ENCODE measurements at regions not wholly inside any gene's neighbourhood (a gene's known extent, or its start where the extent isn't known, plus 50 kb on each side); places are given as distances from the start of the nearest gene placed in this dataset.
"Not testable (repeated sequence)": the region's sequence is repeated elsewhere in the genome, so short reads cannot be mapped to it uniquely, and the experiment has no call there.

DNA sequence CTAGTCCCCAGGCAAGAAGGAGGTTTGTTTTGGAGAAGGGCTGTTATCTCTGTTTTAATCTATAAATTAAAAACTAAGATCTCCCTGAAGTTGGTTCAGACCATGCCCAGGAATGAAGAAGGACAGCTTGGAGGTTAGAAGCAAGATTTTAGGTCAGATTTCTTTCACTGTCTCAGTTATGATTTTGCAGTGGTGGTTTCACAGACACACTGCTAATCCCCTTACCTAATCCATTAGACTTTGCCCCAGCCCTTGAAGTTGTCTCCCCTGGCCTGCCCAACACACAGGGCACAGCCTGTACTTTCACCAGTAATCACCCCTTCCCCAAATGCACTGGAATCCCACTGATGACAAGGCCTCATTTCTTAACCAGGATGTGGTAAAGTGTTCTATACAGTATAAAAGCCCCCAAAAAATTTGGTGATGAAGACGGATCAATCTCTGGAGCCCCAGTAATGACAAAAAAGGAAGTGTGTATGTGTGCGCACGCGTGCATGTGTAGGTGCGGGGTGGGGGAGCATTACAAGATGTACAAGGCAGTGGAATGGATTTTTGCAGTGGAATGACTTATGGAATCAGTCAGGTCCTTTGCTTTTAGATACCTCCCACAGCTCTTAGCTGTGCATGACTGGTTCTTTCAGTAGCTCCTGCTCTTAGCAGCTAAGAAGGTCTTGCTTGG is 73.1 kb upstream of the TERB2 start:
- H3K4me3 ChIP-seq (replicated peaks; ENCODE audit: low read depth, low read length), result no peak overlapping the region
- TF ChIP-seq, protein P1, sequence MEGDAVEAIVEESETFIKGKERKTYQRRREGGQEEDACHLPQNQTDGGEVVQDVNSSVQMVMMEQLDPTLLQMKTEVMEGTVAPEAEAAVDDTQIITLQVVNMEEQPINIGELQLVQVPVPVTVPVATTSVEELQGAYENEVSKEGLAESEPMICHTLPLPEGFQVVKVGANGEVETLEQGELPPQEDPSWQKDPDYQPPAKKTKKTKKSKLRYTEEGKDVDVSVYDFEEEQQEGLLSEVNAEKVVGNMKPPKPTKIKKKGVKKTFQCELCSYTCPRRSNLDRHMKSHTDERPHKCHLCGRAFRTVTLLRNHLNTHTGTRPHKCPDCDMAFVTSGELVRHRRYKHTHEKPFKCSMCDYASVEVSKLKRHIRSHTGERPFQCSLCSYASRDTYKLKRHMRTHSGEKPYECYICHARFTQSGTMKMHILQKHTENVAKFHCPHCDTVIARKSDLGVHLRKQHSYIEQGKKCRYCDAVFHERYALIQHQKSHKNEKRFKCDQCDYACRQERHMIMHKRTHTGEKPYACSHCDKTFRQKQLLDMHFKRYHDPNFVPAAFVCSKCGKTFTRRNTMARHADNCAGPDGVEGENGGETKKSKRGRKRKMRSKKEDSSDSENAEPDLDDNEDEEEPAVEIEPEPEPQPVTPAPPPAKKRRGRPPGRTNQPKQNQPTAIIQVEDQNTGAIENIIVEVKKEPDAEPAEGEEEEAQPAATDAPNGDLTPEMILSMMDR (IDR thresholded peaks at IDR 0.05; ENCODE audit: low read length, missing control alignments), result no peak
- no peak for DNase-seq (ENCODE audit: low read depth)

DNA sequence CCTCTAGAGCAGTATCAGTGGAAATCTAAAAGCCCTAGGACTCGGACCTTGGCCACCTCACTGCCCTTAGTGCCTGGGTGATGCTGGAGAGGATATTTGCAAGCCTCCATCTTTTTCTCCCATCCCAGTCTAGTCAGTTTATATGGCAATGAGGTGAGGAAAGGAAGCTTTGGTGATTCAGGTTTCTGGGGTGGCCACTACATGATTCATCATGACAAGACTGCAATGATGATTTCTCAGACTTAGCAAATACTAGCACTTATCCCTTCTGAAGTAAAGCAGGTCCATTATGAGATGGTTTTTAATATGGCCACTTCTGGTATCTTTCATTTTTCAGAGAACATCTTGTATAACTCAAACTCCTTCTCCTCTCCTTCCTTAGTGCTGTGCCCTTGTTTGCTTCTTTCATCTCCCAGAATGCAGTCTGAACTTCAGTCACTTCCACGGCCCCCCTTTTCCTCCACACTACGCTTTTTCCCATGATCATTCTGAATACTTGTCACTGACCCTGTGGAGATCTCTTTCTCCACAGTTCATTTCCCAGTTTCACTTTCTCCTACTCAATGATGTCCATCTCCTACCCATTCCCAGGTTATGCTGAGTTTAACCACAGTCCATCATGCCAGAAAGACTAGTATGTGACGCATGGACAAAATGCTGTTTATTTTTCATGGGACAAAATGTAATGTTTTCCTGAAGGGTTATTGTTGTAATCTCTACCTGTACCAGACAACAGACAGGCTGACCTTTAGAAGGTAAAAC is 57.4 kb upstream of the TERB2 start:
- not testable (repeated sequence) for H3K4me3 ChIP-seq (replicated peaks; ENCODE audit: low read depth, low read length); DNase-seq (ENCODE audit: low read depth)

DNA sequence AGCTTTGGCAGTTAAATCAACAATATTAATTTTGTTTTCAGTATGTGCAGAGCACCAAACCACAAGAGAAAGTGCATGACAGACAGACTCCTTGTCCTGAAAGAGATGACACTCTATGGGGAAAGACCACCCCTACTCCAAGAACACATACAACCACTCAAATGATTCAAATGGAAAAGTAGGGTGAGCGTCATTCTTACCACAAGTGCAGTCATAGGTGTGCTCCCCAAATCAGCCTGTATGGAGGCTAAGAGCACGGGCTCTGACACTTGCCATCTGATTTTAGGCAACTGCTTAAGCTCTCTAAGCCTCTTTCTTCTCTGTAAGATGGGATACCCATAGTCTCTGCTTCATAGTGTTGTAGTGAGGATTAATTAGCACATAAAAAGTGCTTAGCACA is 56.7 kb upstream of the TERB2 start:
- not testable (repeated sequence) for H3K4me3 ChIP-seq (replicated peaks; ENCODE audit: low read depth, low read length); DNase-seq (ENCODE audit: low read depth)

DNA sequence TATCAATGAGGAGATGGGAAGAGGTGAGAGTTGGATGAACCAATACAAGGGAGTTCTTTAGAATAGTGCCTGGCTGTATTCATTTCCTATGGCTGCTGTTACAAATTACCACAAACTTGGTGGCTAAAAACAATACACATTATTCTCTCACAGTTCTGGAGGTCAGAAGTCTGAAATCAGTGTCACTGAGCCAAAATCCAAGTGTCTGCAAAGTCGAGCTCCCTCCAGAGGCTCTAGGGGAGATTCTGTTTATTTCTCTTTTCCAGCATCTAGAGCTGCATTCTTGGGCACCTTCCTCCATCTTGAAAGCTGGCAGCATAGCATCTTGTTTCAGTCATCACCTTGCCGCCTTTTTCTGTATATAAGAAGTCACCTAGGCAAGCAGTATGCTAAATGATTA is 55.7 kb upstream of the TERB2 start:
- H3K4me3 ChIP-seq (replicated peaks; ENCODE audit: low read depth, low read length); DNase-seq (ENCODE audit: low read depth): not testable (repeated sequence)

DNA sequence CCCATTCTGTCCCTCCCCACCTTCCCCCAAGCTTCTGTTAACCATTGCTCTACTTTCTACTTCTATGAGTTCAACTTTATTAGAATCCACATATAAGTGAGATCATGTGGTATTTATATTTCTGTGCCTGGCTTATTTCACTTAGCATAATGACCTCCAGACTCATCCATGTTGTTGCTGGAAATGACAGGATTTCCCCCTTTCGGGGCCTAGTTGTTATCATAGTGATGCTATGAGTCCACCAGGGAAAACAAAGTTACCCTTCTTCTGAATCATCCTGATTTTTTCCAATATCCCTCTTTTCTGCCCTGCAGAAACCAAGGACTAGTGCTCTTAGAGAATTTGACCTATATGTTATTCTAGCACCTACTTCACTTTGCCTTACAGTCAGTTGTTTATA is 53.2 kb upstream of the TERB2 start:
- not testable (repeated sequence) for DNase-seq (ENCODE audit: low read depth); H3K4me3 ChIP-seq (replicated peaks; ENCODE audit: low read depth, low read length)

DNA sequence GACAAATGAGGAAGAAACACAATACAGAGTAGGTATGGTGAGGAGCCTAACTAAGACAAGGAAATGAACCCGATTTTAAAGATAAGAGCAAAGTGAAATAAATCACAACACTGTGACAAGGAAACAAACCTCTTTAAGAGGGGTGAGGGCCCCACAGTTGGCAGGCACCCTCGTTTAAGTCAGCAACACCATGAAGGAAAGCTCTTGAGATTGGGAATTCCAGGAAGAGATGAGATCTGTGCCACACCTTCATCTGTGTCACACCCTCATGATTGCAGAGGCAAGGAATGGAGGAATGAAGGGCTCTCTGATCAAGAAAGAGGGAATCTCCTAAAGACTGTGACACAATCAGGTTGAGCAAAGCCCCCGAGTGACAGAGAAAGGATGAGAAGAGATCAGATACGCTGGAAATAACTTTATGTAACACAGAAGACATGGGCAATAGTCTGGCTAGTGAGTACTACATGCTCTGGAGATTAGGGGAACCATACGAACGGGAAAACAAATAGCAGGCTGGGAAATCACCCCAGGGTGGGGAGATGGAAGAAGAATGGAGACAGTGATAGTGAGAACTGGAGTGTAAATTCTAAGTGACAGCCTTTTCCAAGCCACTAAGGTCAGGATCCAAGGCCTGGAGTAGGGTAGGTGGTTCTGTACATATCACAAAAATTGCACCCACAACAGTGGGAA is 51.7 kb upstream of the TERB2 start:
- not testable (repeated sequence) for H3K4me3 ChIP-seq (replicated peaks; ENCODE audit: low read depth, low read length); DNase-seq (ENCODE audit: low read depth)

Measured in fibroblast of pulmonary artery (primary cell).